NOMO-1 (cell line): ENCODE measurements at regions not wholly inside any gene's neighbourhood (a gene's known extent, or its start where the extent isn't known, plus 50 kb on each side); places are given as distances from the start of the nearest gene placed in this dataset.

ENCODE experiments used
- DNase-seq, 2 experiments: peaks; one replicate each; lab custom pipeline; 2025; ENCODE audit not compliant: unreplicated experiment in 2 of 2; lab: John Stamatoyannopoulos, UW

GRCh38 chr21:16402752-16403151 lies 673.0 kb downstream of the USP25 start:
- no peak for DNase-seq

GRCh38 chr21:16404776-16405175 lies 675.0 kb downstream of the USP25 start:
- DNase-seq, result no peak

- DNase-seq, result no peak
Observed at GRCh38 chr21:16406355-16406754, 676.6 kb downstream of the USP25 start.

- DNase-seq, result no peak
Observed at GRCh38 chr21:16407403-16408240, 677.8 kb downstream of the USP25 start.

- no peak for DNase-seq
Observed at GRCh38 chr21:16408280-16408679, 678.5 kb downstream of the USP25 start.

- DNase-seq, result no peak
Observed at GRCh38 chr21:16409352-16409751, 679.6 kb downstream of the USP25 start.

- DNase-seq, result no peak
Observed at GRCh38 chr21:16418226-16418625, 688.4 kb downstream of the USP25 start.

- no peak for DNase-seq
Observed at GRCh38 chr21:16418642-16419041, 688.9 kb downstream of the USP25 start.

- DNase-seq, result no peak
Observed at GRCh38 chr21:16419188-16419921, 689.6 kb downstream of the USP25 start.

GRCh38 chr21:16420031-16420724 lies 690.4 kb downstream of the USP25 start:
- no peak for DNase-seq

GRCh38 chr21:16421007-16421406 lies 691.2 kb downstream of the USP25 start:
- no peak for DNase-seq

- no peak for DNase-seq
Observed at GRCh38 chr21:16421965-16422364, 692.2 kb downstream of the USP25 start.

- DNase-seq, result no peak
Observed at GRCh38 chr21:16422702-16423101, 692.9 kb downstream of the USP25 start.

- no peak for DNase-seq
Observed at GRCh38 chr21:16423921-16424320, 694.1 kb downstream of the USP25 start.

- no peak for DNase-seq
Observed at GRCh38 chr21:16424331-16424751, 694.6 kb downstream of the USP25 start.

- DNase-seq, result no peak
Observed at GRCh38 chr21:16425376-16425775, 695.6 kb downstream of the USP25 start.

GRCh38 chr21:16426936-16427335 lies 697.2 kb downstream of the USP25 start:
- no peak for DNase-seq

GRCh38 chr21:16427587-16428087 lies 697.9 kb downstream of the USP25 start:
- no peak for DNase-seq

- DNase-seq, result no peak
Observed at GRCh38 chr21:16437586-16437985, 707.8 kb downstream of the USP25 start.

- no peak for DNase-seq
Observed at GRCh38 chr21:16438761-16439160, 709.0 kb downstream of the USP25 start.

- DNase-seq, result no peak
Observed at GRCh38 chr21:16441789-16442188, 712.0 kb downstream of the USP25 start.
